LNCaP clone FGC (cell line): ENCODE measurements at regions not wholly inside any gene's neighbourhood (a gene's known extent, or its start where the extent isn't known, plus 50 kb on each side); places are given as distances from the start of the nearest gene placed in this dataset.

Experiments
- DNase-seq: peaks from one replicate; pipeline ENCODE4 v3.0.0-alpha.2; 2011; ENCODE audit warnings: low read depth
- H3K4me3 ChIP-seq: 2 replicates; pipeline ENCODE4 v1.5.1; 2011; ENCODE audit warnings: mild to moderate bottlenecking, low read depth, low read length, control low read depth
- TF ChIP-seq, protein P1 (sequence below): IDR thresholded peaks from 2 replicates; pipeline ENCODE4 v1.5.1; 2012; ENCODE audit warnings: mild to moderate bottlenecking; ENCODE audit not compliant: control insufficient read depth, insufficient read depth; ENCODE audit errors: extremely low read depth

DNA sequence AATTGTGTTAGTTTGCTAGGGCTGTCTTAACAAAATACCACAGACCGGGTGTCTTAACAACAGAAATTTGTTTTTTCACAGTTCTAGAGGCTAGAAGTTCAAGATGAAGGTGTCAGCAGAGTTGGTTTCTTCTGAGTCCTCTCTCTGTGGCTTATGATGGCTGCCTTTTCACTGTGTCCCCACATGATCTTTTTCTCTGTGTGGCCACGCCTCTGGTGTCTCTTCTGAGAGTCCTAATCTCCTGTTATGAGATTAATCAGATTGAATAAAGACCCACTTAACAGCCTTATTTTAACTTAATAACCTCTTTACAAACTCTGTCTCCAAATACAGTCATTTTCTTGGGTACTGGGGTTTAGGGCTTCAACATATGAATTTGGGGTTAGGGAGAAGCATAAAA lies 561.1 kb downstream of the NR2F1-AS1 start:
- no peak for DNase-seq
- TF ChIP-seq, protein P1, sequence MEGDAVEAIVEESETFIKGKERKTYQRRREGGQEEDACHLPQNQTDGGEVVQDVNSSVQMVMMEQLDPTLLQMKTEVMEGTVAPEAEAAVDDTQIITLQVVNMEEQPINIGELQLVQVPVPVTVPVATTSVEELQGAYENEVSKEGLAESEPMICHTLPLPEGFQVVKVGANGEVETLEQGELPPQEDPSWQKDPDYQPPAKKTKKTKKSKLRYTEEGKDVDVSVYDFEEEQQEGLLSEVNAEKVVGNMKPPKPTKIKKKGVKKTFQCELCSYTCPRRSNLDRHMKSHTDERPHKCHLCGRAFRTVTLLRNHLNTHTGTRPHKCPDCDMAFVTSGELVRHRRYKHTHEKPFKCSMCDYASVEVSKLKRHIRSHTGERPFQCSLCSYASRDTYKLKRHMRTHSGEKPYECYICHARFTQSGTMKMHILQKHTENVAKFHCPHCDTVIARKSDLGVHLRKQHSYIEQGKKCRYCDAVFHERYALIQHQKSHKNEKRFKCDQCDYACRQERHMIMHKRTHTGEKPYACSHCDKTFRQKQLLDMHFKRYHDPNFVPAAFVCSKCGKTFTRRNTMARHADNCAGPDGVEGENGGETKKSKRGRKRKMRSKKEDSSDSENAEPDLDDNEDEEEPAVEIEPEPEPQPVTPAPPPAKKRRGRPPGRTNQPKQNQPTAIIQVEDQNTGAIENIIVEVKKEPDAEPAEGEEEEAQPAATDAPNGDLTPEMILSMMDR, result no peak
- no peak overlapping the region for H3K4me3 ChIP-seq

DNA sequence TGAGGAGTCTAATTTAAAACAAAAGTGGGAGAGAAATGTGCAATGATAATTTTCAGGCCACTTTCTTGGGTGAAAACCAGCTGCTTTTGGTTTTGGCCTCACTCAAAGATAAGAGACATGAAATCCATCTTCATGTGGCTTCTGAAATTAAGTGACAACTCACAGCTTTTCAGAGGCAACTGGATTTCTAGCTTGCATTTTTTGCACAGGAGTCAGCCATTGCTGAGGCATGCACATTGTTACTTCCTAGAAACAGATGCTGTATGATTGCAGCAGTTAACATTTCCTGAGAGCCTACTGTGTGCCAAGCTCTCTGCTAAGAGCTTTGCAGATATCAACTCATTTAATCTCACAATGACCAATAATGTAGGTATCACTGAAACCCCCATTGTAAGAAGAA lies 562.6 kb downstream of the NR2F1-AS1 start:
- TF ChIP-seq, protein P1, result no peak
- DNase-seq, result no peak
- H3K4me3 ChIP-seq, result no peak overlapping the region

DNA sequence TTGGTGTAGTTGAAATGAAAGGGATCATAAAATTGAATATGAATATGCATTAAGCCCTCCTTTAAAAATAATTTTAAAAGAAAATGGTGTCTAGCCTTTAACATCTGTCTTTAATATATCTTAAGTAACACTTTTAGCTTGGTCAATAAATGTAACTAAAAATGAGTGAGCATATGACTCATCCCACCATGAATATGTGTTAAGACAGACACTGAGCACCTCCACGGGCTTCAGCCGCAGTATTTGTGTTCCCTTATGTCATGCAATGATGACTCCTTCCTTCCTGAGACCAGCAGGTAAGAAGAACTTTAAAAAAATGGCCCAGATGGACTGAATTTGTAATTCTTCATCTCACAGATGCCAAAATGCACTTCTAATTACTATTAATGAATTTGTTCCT lies 563.2 kb downstream of the NR2F1-AS1 start:
- H3K4me3 ChIP-seq, result no peak overlapping the region
- DNase-seq, result no peak
- TF ChIP-seq, protein P1, result no peak

DNA sequence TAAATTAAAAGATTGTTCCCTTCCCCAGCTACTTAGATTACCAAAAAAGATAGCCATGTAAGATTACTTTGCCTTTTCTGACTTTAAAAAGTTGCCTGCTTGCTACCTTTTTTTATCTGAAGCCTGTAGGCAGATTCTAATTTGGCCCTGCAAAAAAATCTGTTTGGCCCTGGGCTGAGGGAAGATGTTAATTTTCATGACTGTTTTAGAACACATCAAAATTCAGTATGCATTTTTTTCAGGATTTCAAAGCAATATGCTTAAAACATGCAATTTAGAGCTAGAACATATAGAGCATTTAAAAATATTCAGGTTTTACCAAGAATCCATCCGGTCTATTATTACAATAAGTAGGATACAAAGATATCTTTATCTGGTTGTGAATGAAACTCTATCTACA lies 563.6 kb downstream of the NR2F1-AS1 start:
- no peak overlapping the region for H3K4me3 ChIP-seq
- TF ChIP-seq, protein P1, result no peak
- no peak for DNase-seq

DNA sequence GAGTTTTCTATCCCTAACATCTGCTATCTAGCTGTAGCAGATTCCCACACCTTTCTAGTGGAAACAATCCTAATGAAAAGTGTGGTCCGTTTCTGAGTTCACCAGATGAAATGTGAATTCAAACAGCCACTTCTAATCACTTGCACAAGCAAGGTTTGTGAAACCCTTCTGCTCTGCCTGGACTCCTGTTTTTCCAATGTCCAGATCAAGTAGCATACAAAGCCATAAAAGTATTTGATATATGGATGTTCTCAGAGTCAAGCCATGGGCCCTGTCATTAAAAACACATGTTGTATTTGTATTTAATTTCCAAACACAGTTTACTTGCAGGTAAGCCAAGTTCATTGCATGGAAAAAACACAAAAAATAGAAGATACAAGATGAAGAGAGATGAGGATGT lies 570.4 kb downstream of the NR2F1-AS1 start:
- TF ChIP-seq, protein P1, result no peak
- no peak for DNase-seq
- no peak overlapping the region for H3K4me3 ChIP-seq

DNA sequence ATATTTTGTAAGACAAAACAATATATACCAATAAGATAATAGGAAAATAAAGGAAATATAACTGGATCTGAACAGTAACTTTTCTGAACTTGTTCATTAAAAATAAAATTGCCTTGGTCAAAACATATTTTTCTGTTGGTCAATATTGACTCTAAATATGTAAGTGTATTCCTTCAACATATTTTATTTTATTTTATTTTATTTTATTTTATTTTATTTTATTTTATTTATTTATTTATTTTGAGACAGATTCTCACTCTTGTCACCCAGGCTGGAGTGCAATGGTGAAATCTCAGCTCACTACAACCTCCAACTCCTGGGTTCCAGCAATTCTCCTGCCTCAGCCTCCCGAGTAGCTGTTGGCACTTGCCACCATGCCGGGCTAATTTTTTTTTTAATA lies 571.0 kb downstream of the NR2F1-AS1 start:
- TF ChIP-seq, protein P1, result no peak
- no peak for DNase-seq
- H3K4me3 ChIP-seq, result no peak overlapping the region

DNA sequence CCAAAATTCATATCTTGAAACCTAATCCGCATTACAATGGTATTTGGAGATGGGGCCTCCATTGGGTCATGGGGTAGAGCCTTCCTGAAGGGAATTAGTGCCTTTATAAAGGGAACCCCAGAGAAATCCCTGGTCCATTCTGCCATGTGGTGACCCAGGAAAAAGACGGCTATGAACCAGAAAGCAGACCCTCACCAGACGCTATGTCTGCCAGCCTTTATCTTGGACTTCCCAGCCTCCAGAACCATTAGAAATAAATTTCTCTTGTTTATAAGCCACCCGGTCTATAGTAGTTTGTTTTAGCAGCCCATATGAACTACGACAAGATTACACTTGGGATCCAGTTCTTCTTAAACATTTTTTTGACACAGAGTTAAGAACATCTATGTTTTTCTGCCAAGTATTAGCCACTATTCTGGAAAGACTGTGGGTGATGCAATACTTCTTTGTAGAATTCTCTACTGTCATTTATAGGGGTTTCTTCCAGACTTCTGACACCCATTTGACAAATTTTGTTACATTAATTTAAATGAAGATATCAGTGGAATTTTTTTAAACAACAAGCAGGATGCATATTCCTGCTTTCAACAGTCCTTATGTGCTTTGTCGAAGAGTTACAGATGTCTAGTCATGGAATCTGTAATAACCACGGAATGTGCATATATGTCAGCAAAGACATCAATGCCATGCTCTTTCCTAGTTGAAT lies 572.4 kb downstream of the NR2F1-AS1 start:
- TF ChIP-seq, protein P1, result no peak
- no peak for DNase-seq
- no peak overlapping the region for H3K4me3 ChIP-seq
